Stimulated activated CD4-positive, alpha-beta T cell treated with anti-CD3 and anti-CD28 coated beads, Interleukin-4, amount 100 ng/mL, for 24 hours (primary cell): ENCODE measurements at regions not wholly inside any gene's neighbourhood (a gene's known extent, or its start where the extent isn't known, plus 50 kb on each side); places are given as distances from the start of the nearest gene placed in this dataset.
"Not testable (repeated sequence)": the region's sequence is repeated elsewhere in the genome, so short reads cannot be mapped to it uniquely, and the experiment has no call there.

Source experiments
- DNase-seq: peaks from one replicate; pipeline ENCODE4 v3.0.0-alpha.2; 2020

DNA sequence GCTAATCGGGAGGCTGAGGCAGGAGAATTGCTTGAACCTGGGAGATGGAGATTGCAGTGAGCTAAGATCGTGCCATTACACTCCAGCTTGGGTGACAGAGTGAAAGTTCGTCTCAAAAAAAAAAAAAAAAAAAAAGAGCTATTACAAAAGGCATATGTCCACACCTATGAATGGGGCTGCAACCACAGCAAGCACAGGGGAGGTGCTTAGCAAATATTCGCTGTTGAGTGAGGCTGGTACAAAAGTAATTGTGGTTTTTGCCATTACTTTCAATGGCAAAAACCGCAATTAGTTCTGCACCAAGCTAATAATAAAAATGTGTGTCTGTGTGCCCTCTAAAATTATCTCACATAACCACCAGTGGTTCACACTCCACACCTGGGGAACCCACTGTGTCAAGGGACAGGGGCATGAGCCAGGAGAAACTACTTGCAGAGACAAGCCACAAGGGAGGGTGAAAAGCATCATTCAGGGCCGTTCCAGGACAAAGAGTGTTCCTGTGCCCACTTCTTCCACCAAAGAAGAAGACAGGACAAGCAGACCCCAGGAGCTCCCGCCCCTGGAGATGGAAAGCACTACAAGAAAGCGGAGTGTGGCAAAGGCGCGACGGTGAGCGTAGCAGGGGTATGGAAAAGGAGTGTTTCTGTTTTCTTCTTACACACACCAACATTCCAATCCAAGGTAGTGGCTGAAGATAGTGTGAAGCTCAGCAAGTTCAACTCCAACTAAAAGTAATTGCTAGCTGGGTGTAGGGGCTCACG, 84.4 kb upstream of the CNEP1R1 start:
- DNase-seq = no peak

GRCh38 chr16:49944221-49944620, 80.8 kb upstream of the CNEP1R1 start:
- no peak for DNase-seq

DNA sequence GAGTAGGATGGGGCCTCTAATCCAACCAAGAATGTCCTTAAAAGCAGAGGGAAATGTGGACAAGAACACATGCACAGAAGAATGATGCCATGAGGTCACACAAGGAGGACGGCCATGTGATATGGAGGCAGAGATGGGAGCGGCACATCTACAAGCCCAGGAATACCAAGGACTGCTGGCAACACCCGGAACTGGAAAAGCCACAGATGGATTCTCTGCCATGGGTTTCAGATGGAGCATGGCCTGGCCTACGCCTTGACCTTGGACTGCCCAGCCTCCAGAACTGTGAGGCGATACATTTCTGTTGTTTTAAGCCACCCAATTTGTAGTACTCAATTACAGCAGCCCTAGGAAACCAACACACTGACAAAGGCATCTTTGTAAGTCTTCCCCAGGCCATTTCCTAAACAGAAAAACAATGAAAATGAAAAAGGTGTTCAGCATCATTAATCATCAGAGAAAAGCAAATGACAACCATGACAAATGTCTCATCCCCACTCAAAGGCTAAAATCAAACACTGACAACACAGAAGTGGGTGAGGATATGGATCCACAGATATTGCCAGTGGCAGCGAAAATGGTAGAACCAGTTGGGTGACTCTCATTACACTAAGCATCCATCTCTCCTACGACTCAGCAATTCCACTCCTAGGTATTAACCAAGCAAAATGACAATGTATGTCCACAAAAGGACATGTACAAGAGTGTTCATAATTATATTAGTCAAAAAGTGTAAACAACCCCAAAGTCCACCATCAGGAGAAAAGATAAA, 76.9 kb upstream of the CNEP1R1 start:
- DNase-seq = no peak

DNA sequence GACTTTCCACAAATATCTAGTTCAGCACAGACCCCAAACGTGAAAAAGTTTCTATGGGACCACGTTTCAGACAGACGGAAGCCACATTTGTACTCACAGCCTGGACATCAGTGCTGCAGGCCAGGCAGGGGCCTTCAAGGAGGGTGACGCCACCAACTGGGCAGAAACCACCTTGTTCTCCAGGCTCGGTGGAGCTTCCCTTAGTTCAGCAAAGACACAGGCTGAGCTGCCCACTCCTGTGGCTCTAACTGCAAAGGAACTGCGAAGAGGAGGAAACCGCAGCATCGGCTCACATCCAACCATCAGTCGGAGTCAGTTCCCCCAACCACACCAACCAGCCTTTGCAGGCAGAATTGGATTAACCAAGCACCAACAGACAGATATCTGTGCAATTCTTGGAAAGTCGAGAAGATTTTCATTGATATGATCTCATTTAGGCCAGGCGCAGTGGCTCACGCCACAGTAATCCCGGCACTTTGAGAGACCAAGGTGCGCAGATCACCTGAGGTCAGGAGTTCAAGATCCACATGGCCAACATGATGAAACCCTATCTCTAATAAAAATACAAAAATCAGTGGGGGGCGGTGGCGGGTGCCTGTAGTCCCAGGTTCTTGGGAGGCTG, 73.3 kb upstream of the CNEP1R1 start:
- DNase-seq = no peak

GRCh38 chr16:49952386-49952785, 72.6 kb upstream of the CNEP1R1 start:
- no peak for DNase-seq

- no peak for DNase-seq
These were observed 71.9 kb upstream of the CNEP1R1 start for GRCh38 chr16:49953090-49953489.

DNA sequence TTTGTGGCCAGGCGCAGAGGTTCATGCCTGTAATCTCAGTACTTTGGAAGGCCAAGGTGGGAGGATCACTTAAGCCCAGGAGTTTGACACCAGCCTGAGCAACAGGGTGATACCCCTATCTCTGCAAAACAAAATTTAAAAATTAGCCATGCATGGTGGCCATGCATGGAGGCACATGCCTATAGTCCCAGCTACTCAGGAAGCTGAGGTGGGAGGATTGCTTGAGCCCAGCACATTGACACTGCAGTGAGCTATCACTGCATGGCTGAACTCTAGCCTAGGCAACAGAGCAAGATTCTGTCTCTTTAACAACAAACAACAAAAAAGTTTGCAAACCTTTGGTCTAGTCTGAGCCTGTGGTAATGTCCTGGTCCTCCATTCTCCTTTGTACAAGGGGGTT, 69.2 kb upstream of the CNEP1R1 start:
- no peak for DNase-seq

DNA sequence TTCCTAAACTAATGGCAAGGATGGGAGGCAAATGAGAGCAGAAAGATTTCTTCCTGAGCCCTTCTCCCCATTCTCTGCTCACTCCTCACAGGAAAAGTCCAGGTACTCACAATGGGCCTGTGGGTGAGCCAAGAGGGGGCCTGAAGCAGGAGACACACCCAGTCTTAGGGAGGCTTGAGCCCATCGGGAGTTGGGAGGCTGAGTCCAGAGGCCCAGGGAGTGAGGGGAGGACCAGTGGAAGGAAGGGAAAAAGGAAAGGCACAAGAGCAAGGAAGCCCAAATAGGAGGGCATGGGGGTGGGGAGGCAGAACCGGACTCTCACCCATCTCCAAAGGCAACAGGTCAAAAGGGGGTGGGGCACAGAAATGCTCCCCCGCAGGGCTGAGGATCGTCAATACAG, 68.1 kb upstream of the CNEP1R1 start:
- no peak for DNase-seq

- DNase-seq = no peak
These were observed 66.6 kb upstream of the CNEP1R1 start for GRCh38 chr16:49958448-49958847.

GRCh38 chr16:49959552-49960277, 65.3 kb upstream of the CNEP1R1 start:
- DNase-seq = no peak

DNA sequence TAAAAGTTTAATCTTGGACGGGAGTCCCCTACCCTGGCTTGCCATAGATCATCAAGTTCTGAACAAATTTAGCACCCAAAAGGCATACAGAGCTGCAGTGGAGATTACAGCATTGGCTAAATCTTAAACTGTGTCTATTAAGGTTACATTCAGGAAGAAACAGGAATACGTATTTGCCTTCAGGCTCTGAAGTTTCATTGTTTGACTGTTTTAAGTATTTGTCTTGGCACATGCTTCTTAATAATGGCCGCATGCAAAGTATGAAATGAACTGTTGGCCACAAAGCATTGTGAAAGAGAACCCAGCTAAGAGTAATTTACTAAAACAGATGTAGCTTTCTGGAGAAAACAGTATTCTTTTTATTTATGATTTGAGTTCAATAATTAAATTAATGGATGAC, 63.9 kb upstream of the CNEP1R1 start:
- DNase-seq = no peak

GRCh38 chr16:49962566-49962965, 62.5 kb upstream of the CNEP1R1 start:
- not testable (repeated sequence) for DNase-seq

DNA sequence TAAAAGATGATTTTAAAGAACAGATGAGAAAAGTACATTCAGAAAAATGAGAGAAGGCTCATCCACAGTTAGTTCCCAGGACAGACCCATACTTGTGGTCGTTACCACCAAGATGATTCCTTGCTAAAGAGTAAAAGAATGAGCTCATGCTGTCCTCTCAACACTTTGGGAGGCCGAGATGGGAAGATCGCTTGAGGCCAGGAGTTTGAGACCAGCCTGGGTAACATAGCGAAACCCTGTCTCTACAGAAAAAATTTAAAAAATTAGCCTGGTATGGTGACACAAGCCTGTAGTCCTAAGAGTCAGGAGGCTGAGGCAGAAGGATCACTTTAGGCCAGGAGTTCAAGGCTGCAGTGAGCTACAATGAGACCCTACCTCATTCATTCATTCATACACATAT, 60.7 kb upstream of the CNEP1R1 start:
- no peak for DNase-seq

GRCh38 chr16:49964973-49965372, 60.1 kb upstream of the CNEP1R1 start:
- DNase-seq = no peak

- no peak for DNase-seq
These were observed 57.9 kb upstream of the CNEP1R1 start for GRCh38 chr16:49967012-49967559.

- no peak for DNase-seq
These were observed 55.7 kb upstream of the CNEP1R1 start for GRCh38 chr16:49969091-49970030.

GRCh38 chr16:49970797-49971431, 54.1 kb upstream of the CNEP1R1 start:
- no peak for DNase-seq

GRCh38 chr16:49972280-49972679, 52.7 kb upstream of the CNEP1R1 start:
- no peak for DNase-seq

DNA sequence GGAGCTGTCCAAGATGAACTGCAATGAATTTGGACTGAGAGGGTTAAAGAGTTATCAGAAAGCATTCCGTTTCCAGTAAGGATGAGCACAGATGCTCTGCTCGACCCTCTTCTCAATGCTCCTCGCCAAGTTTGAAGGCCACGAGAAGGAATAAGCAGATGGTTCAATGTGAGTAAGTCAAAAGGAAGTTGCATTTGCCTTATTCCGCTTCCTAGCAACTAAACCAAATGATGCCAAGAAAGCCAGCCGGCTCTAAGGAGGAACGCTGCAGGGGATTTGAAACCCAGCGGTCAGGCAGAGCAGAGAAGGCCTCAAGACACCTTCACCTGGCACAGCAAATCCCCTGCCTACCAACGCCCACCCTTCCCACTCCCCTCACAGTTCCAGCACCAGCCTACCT, 52.1 kb upstream of the CNEP1R1 start:
- DNase-seq = no peak
